GM10266 (cell line): ENCODE measurements at regions not wholly inside any gene's neighbourhood (a gene's known extent, or its start where the extent isn't known, plus 50 kb on each side); places are given as distances from the start of the nearest gene placed in this dataset.

Experiments used
- DNase-seq: peaks from one replicate; pipeline ENCODE4 v3.0.0; 2012; ENCODE audit errors: extremely low spot score
- CTCF ChIP-seq: IDR thresholded peaks from 2 replicates; pipeline ENCODE4 v1.5.1; 2012; ENCODE audit warnings: mild to moderate bottlenecking, low read depth; ENCODE audit not compliant: control insufficient read depth, insufficient read depth; ENCODE audit errors: missing control alignments

DNA sequence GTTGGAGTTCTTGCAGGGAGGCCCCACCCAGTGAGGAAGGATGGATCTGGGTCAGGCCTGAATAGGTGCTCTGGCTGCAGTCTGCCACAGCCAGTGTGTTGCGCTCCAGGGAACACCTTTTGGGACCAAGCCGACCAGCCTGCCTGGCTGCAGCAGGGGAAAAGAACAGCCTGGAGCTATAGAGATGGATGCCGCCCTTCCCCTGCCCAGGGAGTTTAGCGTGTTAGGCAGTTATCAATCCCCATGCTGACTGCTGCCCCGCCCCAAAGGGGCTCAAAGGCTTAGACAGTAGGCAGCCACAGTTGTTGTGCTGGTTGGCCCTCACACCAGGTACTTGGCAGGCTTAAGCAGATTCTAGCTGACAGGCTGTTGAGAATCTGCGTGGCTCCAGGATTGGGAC lies 153.4 kb upstream of the ADAMTS19 start:
- TF ChIP-seq CTCF, result no peak
- no peak for DNase-seq

- no peak for TF ChIP-seq CTCF
- no peak for DNase-seq
Observed at GRCh38 chr5:129322968-129323367, 137.1 kb upstream of the ADAMTS19 start.

- no peak for DNase-seq
- no peak for TF ChIP-seq CTCF
Observed at GRCh38 chr5:129341306-129341705, 118.8 kb upstream of the ADAMTS19 start.

GRCh38 chr5:129342796-129343195 lies 117.3 kb upstream of the ADAMTS19 start:
- DNase-seq, result no peak
- TF ChIP-seq CTCF, result no peak

GRCh38 chr5:129345213-129345924 lies 114.7 kb upstream of the ADAMTS19 start:
- no peak for TF ChIP-seq CTCF
- no peak for DNase-seq

DNA sequence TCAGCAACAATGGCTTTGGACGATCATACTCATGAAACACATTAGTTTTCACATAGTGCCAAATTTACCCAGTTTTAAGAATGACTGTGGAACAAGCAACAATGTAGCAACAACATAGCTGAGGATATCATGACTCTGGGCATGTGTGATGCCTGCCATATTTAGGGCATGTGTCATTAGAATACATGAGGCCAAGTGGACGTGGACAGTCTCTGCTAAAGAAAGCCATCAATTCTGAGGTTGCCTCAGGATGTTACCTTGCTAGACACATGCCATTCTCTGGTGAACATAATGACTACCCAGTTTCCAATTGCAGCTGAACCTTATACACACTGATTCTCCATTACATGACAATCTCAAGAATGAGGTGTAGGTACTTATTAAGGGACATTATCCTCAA lies 103.3 kb upstream of the ADAMTS19 start:
- no peak for TF ChIP-seq CTCF
- no peak for DNase-seq

GRCh38 chr5:129358069-129358468 lies 102.0 kb upstream of the ADAMTS19 start:
- DNase-seq, result no peak
- no peak for TF ChIP-seq CTCF
